GM21529 (cell line): ENCODE measurements at regions not wholly inside any gene's neighbourhood (a gene's known extent, or its start where the extent isn't known, plus 50 kb on each side); places are given as distances from the start of the nearest gene placed in this dataset.

Experiments
- ATAC-seq: cut with Tn5 transposase; IDR thresholded peaks from one replicate; pipeline ENCODE4 v1.9.1; 2021; ENCODE audit not compliant: unreplicated experiment

GRCh38 chr9:118459913-118460312, 755.7 kb downstream of the TLR4 start:
- no peak for ATAC-seq

DNA sequence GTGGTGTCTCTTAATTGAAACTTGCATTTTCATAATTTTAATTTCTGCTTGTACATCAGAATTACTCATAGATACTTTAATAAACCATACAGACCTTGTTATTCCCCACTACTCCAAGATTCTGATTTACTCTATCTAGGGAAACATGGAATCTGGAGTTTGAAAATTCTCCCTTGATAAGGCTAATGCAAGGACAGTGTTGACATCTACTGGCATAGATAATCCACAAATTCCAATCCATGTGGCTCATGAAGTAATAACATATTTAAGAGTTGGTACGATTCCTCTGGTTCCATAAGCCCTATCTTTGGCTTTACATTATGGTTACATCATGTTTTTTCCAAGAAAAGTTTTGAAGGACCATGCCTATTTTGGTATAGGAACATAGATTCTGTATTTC, 759.2 kb downstream of the TLR4 start:
- ATAC-seq, result no peak

DNA sequence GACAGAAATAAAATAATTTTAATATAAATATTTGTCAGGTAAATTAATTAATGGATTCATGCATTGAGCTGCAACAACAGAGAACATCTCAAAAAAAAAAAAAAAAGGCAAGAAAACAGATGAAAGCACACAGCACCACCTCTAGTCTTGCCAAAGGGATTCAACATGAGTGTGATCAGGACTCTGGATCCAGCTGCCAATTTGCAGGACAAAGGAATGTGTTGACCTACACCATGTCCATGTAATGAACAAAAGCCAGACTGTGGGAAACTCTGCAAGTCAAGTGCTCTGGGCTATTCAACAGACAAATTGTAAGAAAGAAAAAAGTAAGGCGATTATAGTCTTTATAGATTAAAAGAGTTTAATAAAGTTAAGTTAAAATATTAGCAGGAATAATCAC, 769.3 kb downstream of the TLR4 start:
- no peak for ATAC-seq

DNA sequence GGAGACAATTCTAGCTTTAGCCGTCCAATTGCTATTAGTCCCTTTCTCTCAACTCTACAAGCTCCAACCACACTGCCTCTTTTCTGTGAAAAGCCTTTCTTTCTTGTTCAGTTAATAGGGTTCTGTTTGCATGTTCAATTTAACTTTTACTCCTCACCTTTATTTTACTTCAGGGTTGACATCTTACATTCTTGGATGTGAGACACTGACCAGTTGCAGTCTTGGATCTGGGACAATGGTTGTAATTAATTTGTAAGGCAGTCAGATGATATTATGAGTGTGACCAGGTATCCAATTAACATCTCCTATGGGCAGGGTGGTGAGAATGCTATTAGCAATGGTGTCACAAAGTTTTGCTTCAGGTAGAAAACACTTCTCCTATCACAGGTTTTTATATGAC, 774.5 kb downstream of the TLR4 start:
- no peak for ATAC-seq

DNA sequence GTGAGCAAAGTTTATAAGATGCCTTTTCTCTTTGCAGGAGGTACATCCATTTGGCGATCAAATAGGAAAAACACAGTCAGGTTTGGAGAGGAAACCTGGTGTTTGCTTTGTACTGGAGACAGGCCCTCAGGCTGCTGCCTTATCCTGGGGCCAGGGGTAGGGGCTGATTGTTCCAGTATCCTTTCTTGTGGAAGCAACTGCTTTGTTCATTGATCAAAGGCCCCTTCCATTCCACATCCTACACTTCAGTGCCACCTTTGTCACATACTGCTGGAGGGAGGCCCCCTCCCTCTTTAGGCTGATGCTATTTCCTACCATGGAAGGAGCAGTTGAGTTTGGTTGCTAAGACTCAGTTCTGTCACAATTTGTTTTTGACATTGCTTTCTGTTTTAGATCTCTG, 778.1 kb downstream of the TLR4 start:
- no peak for ATAC-seq

DNA sequence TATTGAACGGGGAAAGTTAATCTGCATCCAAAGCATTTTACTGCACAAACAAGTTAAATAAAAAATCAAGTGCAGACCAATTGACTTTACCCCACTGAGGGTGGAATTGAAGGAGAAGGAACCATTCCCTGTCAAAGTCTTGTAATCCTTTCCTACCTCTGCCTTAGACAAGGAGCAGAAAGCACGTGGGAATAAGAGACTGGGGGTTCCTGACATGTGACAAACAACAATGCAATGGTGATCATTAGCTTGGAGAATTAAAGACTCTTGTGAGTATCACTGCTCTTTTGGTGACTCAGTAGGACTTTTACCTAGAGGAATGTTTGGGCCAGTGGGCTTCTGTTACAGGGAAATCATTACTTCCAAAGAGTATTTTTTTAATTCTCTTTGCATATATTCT, 779.5 kb downstream of the TLR4 start:
- ATAC-seq, result no peak

DNA sequence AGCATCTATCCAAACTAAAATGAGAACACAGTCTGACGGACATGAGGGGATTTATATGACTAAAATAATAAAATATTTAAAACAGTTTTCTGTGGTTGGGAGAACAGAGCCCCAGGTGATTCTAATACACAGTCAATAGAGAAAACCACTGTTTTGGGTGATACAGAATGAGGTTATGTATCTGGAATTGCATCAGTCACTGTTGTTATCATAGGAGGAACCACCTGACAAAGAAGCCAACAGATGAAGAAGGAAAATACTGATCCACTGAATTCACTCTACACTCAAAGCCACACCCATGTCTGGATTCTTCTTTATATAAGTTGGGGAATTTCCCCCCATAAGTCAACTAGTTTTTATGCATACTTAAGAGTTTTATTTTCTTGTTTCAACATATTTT, 799.0 kb downstream of the TLR4 start:
- ATAC-seq, result no peak

DNA sequence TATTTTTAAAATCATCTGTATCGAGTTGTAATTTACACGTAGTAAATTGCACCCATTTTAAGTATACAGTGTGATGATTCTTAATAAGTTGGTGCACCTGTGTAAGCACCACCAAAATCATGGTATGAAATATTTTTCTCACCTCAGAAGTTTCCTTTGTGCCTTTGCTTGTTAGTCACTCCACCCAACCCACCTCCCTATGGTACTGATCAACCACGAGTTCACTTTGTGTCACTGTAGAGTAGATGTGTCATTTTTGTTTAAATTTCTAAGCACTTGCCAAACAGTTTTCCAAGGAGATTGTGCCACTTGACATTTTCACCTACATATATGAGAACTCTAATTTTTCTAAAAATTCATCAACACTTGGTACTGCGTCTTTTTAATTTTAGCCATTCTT, 806.5 kb downstream of the TLR4 start:
- no peak for ATAC-seq

DNA sequence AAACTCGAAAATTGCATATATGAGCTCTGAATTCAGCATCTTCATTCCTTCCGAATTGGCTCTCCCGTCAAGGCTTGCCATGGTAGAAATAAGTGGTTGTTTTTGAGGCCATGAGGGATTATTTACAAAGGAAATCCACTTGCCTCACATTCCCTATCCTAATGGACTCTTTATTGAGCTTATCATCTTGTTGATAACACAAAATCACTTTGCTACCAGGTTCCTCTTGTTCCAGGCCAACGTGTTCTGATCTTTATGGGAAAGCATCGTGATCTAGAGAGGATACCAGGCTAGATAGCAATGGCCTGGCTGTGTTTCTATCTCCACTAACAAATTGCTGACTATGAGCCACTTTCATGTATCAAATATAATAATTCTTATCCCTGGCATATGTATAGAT, 811.7 kb downstream of the TLR4 start:
- ATAC-seq, result no peak

DNA sequence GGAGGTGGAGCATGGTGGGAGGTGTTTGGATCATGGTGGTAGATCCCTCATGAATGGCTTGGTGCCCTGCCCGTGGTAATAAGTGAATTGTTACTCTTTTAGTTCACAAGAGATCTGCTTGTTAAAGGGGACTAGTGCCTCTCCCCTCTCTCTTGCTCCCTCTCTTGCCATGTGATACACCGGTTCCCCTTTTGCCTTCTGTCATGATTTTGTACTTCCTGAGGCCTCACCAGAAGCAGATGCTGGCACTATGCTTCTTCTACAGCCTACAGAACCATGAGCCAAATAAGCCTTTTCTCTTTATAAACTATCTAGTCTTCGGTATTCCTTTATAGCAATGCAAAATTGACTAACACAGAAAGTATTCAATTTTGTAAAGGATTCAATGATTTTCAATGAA, 817.1 kb downstream of the TLR4 start:
- ATAC-seq, result no peak

- ATAC-seq, result peak; percentile 91
These were observed 818.2 kb downstream of the TLR4 start for GRCh38 chr9:118522093-118523028.

- no peak for ATAC-seq
These were observed 823.1 kb downstream of the TLR4 start for GRCh38 chr9:118527261-118527660.

DNA sequence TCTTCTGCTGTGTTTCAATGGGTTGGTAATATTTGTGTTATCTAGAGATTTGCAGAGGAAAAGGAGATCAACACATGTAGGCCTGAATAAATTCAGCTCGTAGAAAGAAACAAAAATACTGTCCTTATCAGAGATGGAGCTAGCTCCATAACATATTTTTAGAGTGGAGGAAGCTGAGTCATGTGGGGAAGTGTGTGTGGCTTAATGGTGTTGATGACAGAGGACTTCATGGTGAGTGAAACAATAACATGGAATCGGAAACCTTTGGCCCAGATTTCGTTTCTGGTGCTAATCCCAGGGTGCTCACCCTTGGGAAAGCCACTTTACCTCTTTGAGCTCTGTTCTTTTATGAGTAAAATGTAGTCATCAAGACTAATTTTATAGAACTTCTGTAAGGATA, 825.0 kb downstream of the TLR4 start:
- peak; percentile 54 for ATAC-seq

- peak; percentile 94 for ATAC-seq
These were observed 825.5 kb downstream of the TLR4 start for GRCh38 chr9:118529624-118530214.

- ATAC-seq, result no peak
These were observed 828.4 kb downstream of the TLR4 start for GRCh38 chr9:118532592-118532991.

- ATAC-seq, result no peak
These were observed 828.9 kb downstream of the TLR4 start for GRCh38 chr9:118533101-118533500.

DNA sequence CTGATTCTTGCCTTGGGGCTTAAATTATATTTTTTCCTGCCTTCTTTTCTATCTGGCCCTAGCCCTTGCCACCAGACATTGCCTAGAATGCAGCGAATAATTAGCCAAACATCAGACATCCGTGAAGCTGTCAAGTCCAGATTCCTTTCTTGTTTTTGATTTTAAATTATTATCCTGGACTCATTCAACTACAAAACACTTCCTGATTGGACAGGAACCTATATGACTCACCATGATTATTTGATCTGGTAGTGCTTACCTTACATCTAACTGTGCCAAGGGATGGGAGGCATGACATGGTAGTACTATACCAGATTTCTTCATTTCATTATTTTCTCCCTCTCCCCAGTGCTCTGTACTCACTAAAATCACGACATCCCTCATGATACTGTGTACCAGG, 829.6 kb downstream of the TLR4 start:
- ATAC-seq, result no peak

- ATAC-seq, result no peak
These were observed 832.0 kb downstream of the TLR4 start for GRCh38 chr9:118536153-118536552.

DNA sequence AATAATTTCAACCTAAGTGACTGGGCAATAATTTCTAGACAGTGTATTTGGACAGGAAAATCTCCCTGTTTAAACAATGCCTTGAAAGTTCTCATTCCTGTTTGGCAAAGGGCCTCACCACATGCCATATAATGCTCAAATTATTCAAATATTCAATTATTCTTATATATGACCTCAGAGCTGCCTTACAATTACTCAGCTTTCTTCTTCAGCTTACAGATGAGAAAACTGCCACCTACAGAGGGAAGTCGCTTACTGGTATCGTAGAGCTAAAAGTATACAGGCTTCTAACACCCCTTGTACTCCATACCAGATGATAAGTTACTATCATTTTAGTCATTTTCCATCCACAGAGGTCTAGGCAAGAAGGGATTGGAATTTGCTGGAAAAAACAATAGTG, 830.3 kb downstream of the BRINP1 start:
- no peak for ATAC-seq

- ATAC-seq, result no peak
These were observed 815.8 kb downstream of the BRINP1 start for GRCh38 chr9:118553465-118553864.

DNA sequence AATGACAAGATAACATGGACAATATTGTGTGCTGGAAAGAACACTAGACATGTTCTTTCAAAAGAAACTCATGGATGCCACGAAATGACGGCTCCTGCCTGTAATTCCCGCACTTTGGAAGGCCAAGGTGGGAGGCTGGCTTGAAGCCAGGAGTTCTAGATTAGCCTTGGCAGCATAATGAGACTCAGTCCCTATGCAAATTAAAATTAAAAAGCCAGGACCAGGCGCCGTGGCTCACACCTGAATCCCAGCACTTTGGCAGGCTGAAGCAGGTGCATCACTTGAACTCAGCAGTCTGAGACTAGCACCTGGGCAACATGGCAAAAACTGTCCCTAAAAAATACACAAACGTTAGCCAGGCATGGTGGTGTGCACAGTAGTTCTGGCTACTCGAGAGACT, 814.2 kb downstream of the BRINP1 start:
- ATAC-seq, result no peak

- no peak for ATAC-seq
These were observed 811.2 kb downstream of the BRINP1 start for GRCh38 chr9:118558026-118558425.

GRCh38 chr9:118558891-118559290, 810.3 kb downstream of the BRINP1 start:
- no peak for ATAC-seq
